ENCODE measurements at regions not wholly inside any gene's neighbourhood (a gene's known extent, or its start where the extent isn't known, plus 50 kb on each side); places are given as distances from the start of the nearest gene placed in this dataset.

DNA sequence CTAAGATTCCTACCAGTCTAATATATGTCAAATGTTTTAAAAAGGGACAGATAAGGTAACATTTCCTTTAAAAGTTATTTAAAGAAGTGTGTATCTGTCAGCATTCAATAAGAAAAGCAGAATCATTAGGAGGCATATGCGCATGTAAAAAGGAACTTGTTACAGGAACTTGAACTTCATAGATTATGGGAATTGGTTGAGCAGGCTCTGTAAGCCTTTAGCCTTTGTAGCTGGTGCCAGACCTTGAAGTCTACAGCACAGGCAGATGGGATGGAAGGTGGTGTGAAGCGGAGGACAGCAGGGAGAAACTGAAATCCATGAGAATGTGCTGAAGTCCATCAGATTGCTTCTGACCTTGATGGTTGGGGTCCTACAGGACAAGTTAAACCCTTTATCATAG, 138.3 kb upstream of the ST6GAL2 start:
- DNase-seq (ENCODE audit: low read depth): no peak

- no peak for DNase-seq (ENCODE audit: low read depth)
Observed at GRCh38 chr2:107025291-107025857, 139.4 kb upstream of the ST6GAL2 start.

DNA sequence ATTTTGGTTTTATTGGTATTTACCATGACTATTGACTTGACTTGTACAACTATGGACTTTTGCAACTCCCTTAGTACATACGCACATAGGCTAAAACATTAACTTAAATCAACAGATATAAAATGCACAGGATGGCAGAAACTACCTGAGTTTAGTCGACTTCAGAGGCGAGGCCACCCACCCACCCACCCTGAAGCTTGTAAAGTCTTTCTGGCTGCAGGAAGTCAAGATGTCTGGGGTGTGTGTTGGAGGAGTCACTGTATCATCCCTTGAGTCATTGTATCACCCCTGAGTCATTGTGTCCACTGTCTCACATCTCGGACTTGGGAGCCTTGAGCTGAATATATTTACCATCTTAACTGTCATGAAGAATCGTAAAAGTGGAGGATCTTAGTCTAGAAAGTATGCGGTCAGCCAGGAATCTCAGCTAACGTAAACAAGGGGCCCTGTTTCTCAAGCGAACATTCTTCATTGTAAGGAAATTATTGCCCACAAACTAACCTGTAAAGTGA, 140.0 kb upstream of the ST6GAL2 start:
- DNase-seq (ENCODE audit: low read depth): no peak

- DNase-seq (ENCODE audit: low read depth): no peak
Observed at GRCh38 chr2:107027205-107027604, 141.2 kb upstream of the ST6GAL2 start.

GRCh38 chr2:107027810-107028209, 141.8 kb upstream of the ST6GAL2 start:
- DNase-seq (ENCODE audit: low read depth): no peak

GRCh38 chr2:107028661-107029060, 142.7 kb upstream of the ST6GAL2 start:
- DNase-seq (ENCODE audit: low read depth): no peak

- DNase-seq (ENCODE audit: low read depth): no peak
Observed at GRCh38 chr2:107036293-107036692, 150.3 kb upstream of the ST6GAL2 start.

GRCh38 chr2:107062173-107062572, 176.2 kb upstream of the ST6GAL2 start:
- DNase-seq (ENCODE audit: low read depth): no peak

DNA sequence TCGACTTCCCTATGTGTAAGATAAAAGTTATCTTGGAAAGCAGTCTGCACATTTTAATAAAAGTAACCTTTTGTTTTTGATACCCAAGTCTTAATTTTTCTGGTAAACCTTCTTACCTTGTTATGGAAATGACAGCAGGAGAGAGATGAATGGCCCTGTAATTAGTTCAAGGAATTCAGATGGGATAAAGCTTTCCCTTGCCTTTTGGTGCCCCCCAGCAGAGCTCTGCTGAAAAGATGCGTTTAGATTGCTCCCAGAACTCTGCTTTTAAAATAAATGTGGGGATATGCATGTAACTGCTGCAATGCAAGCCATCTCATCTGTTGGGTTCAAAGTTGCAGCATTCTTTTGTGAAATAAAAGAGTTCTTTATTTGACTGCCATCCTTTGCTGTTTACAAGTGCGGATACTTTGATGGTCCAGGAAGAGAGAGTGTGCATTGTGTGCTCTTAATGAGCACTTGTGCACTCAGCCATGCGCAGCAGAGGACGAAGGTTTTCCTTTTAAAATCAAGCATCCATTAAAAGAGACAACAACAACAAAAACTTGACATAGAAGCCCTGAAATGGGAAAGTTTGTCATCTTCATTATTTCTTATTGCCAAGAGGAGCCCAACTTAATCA, 176.7 kb upstream of the ST6GAL2 start:
- no peak for DNase-seq (ENCODE audit: low read depth)

DNA sequence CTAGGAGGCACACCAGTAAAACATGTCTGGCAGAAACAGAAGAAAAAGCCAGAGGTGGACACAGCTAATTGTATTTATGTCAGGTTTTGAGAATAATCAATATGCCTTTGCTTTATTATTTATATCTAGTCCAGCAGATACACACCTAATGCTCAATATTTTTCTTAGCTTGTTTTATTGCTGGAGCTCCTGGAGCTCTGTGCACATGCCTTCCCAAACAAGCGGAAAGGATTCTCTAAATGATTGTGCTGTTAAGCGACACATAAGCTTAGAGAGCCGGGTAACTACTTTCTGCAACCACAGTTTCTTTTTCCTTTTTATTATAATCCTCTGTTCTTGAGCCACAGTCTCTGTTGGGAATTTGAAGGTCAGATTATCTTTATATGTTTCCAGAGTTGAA, 177.3 kb upstream of the ST6GAL2 start:
- no peak for DNase-seq (ENCODE audit: low read depth)

DNA sequence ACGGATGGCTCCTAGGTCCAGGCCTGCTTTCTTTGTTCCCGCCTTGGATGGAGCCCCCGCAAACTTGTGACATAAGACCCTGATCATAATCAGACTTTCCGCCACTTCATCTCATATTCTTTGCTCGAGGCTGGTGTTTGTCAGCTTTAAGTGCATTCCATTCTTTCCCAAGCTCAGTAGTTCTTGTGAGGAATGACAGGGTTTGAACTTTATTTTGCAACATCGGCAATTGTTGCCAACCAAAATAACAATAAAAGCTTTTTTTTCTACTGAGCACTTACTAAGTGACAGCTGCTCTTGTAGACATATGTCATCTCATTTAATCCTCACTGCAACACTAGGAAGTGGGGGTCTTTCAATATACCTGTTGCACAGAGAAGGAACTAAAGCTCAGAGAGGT, 178.8 kb upstream of the ST6GAL2 start:
- DNase-seq (ENCODE audit: low read depth): no peak

- DNase-seq (ENCODE audit: low read depth): no peak
Observed at GRCh38 chr2:107068069-107068916, 182.3 kb upstream of the ST6GAL2 start.

GRCh38 chr2:107069890-107070289, 183.9 kb upstream of the ST6GAL2 start:
- no peak for DNase-seq (ENCODE audit: low read depth)

DNA sequence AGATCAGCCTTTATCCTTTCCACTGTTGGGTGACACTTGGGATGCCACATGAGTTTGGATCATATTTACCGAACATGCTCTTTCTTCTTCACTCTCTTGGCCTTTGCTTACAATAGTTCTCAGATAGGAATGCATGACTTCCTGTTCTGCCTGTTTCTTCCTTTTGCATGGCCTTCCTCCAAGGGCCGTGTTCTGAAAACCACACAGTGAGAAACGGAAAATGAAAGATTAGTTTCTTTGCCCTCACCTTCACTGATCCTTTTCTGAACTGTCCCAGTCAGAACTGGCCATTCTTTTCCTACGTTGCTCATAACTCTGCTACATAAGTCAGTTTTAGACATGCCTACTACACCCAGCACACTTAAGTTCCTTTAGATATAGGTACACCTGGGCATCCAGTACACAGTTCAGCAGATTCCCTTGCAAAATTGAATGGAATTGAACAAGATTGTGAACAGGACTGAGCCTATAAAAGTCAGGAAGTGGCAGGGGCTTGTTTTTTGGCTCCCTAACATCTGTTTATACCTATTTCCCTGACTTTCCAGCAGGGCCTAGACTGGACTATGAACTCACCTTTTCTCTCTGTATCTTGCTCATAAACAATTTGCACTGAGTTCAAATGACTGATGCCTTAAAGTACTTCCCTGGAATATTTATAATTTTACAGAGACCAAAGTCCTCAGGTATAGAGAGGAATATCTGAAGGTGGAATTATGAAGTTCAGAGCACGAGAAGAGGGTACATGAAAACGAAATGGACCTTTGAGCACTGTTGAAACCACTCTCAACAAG, 186.4 kb upstream of the ST6GAL2 start:
- no peak for DNase-seq (ENCODE audit: low read depth)

- DNase-seq (ENCODE audit: low read depth): no peak
Observed at GRCh38 chr2:107078584-107078983, 192.6 kb upstream of the ST6GAL2 start.

GRCh38 chr2:107086497-107086896, 200.5 kb upstream of the ST6GAL2 start:
- DNase-seq (ENCODE audit: low read depth): no peak

- DNase-seq (ENCODE audit: low read depth): no peak
Observed at GRCh38 chr2:107088156-107088555, 202.2 kb upstream of the ST6GAL2 start.

DNA sequence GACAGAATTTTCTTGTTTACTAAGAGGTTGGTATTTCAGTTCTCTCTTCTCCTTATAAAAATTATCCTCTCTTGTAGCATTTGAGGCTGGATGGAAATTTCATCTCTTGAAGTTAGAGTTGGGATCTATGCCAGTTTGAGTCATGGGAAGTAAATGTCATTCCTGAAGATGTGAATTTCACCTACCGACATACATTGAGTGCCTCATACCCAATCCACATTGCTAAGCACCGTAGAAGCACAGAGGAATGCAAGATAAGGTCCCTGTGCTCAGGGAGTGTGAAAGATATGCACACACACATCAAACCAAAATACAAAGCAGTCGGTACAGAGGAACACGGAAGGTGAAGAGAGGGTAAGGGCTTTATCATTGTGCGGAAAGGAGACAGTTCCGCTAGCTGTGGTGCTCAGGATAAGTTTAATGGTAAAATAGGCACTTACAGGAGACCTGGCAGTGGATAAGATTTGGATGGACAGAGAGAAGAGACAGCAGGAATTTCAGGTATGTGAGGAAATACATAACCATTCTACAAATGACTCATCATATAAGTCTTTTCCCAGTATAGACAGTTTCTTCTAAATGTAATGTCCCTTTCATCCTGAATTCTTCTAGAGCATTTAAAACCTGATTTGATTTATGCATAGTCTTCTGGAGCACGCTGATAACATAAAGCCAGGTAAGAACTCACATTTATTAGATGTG, 205.3 kb upstream of the ST6GAL2 start:
- DNase-seq (ENCODE audit: low read depth): no peak

GRCh38 chr2:107093426-107093957, 207.5 kb upstream of the ST6GAL2 start:
- DNase-seq (ENCODE audit: low read depth): no peak

GRCh38 chr2:107094450-107094986, 208.6 kb upstream of the ST6GAL2 start:
- no peak for DNase-seq (ENCODE audit: low read depth)

GRCh38 chr2:107102176-107102575, 216.2 kb upstream of the ST6GAL2 start:
- DNase-seq (ENCODE audit: low read depth): no peak
